ENCODE measurements at regions not wholly inside any gene's neighbourhood (a gene's known extent, or its start where the extent isn't known, plus 50 kb on each side); places are given as distances from the start of the nearest gene placed in this dataset.

DNA sequence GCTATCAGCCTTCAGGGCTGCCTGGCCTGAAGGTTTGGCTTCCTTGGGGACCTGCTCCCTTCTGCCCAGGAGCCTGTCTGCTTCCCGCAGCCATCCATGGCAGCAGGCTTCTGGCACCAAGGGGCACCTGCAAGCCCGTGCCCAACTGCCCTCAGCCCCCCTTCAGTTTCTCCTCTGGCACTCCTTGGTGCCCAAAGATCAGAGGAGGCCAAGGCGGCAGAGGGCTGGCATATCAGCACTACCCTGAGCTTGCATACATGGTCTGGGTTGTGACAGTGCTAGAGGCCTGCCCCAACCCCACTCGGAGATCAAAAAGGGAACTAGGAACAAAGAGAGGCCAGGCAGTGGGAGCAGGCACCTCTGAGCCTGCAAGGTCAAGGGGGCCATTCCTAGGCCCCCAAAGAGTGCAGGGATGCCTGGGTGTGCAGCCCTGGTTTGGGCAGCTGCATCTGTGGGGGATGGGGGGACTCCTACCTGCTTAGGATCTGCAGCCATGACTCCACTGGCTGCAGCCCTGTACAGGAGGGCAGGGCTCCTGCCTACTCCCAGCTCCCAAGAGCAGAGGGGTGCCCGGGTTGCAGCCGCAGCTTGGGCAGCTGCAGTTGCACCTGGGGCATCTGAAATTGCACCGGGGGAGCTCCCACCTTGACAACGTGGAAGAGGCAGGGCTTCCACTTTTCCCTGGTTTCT lies 76.2 kb upstream of the TP63 start:
- no peak for TF ChIP-seq CTCF (IDR thresholded peaks at IDR 0.05; ENCODE audit: borderline replicate concordance, extremely low read depth, insufficient read depth)
- no peaks in the 10 kb centered on the region for H3K9me3 ChIP-seq (ENCODE audit: control insufficient read depth in 2 of 3, insufficient read depth in 1 of 3, low read length in 3 of 3)
- intact Hi-C loops (cut with DNase I) = no loop called here
- no peaks in the 10 kb centered on the region for H3K27me3 ChIP-seq (ENCODE audit: control insufficient read depth, insufficient read depth, low read length)
- no peak overlapping the region for H3K27ac ChIP-seq (ENCODE audit: low read depth in 2 of 2, low read length in 2 of 2)
- H3K4me3 ChIP-seq (ENCODE audit: low read length in 3 of 3) = no peak overlapping the region
- DNase-seq (no peak), FAIRE-seq (no peak)
- H3K9ac ChIP-seq (ENCODE audit: low read length in 3 of 3) = no peak overlapping the region
- no peaks in the 10 kb centered on the region for H3K4me1 ChIP-seq (ENCODE audit: control insufficient read depth in 2 of 3, insufficient read depth in 2 of 3, low read depth in 1 of 3, low read length in 3 of 3)
- no peaks in the 10 kb centered on the region for H3K36me3 ChIP-seq (ENCODE audit: control insufficient read depth in 2 of 3, insufficient read depth in 3 of 3, low read length in 3 of 3)

DNA sequence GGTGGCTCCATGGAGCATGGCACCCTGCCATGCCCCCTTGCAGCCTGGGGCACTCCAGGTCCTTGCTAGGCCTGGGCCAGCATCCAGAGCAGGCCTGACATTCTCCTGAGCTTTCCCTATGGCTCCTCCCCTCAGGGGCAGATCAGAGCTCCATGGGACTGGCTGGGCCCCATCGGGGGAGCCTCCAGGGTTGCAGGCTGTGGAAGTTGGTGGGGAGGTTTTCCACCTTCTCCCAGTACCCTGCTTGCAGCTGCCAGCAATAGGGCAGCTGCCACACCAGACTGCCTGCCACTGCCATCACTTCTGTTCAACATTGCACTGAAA lies 75.7 kb upstream of the TP63 start:
- no peaks in the 10 kb centered on the region for H3K4me1 ChIP-seq (ENCODE audit: control insufficient read depth in 2 of 3, insufficient read depth in 2 of 3, low read depth in 1 of 3, low read length in 3 of 3)
- DNase-seq (no peak), FAIRE-seq (no peak)
- H3K9ac ChIP-seq (ENCODE audit: low read length in 3 of 3) = no peak overlapping the region
- H3K36me3 ChIP-seq (ENCODE audit: control insufficient read depth in 2 of 3, insufficient read depth in 3 of 3, low read length in 3 of 3) = no peaks in the 10 kb centered on the region
- H3K4me3 ChIP-seq (ENCODE audit: low read length in 3 of 3) = no peak overlapping the region
- intact Hi-C loops (cut with DNase I) = no loop called here
- TF ChIP-seq CTCF (IDR thresholded peaks at IDR 0.05; ENCODE audit: borderline replicate concordance, extremely low read depth, insufficient read depth) = no peak
- H3K27me3 ChIP-seq (ENCODE audit: control insufficient read depth, insufficient read depth, low read length) = no peaks in the 10 kb centered on the region
- no peak overlapping the region for H3K27ac ChIP-seq (ENCODE audit: low read depth in 2 of 2, low read length in 2 of 2)
- H3K9me3 ChIP-seq (ENCODE audit: control insufficient read depth in 2 of 3, insufficient read depth in 1 of 3, low read length in 3 of 3) = no peaks in the 10 kb centered on the region

GRCh38 chr3:189557824-189558223 lies 73.4 kb upstream of the TP63 start:
- no peak for TF ChIP-seq CTCF (IDR thresholded peaks at IDR 0.05; ENCODE audit: borderline replicate concordance, extremely low read depth, insufficient read depth)
- Histone ChIP-seq H3K27ac (ENCODE audit: low read depth in 2 of 2, low read length in 2 of 2) (no peak overlapping the region), H3K9ac (ENCODE audit: low read length in 3 of 3) (no peak overlapping the region), H3K4me3 (ENCODE audit: low read length in 3 of 3) (no peak overlapping the region), H3K27me3 (ENCODE audit: control insufficient read depth, insufficient read depth, low read length) (no peaks in the 10 kb centered on the region), H3K36me3 (ENCODE audit: control insufficient read depth in 2 of 3, insufficient read depth in 3 of 3, low read length in 3 of 3) (no peaks in the 10 kb centered on the region), H3K4me1 (ENCODE audit: control insufficient read depth in 2 of 3, insufficient read depth in 2 of 3, low read depth in 1 of 3, low read length in 3 of 3) (no peaks in the 10 kb centered on the region), H3K9me3 (ENCODE audit: control insufficient read depth in 2 of 3, insufficient read depth in 1 of 3, low read length in 3 of 3) (no peaks in the 10 kb centered on the region)
- intact Hi-C loops (cut with DNase I) = no loop called here
- FAIRE-seq (no peak), DNase-seq (no peak)

DNA sequence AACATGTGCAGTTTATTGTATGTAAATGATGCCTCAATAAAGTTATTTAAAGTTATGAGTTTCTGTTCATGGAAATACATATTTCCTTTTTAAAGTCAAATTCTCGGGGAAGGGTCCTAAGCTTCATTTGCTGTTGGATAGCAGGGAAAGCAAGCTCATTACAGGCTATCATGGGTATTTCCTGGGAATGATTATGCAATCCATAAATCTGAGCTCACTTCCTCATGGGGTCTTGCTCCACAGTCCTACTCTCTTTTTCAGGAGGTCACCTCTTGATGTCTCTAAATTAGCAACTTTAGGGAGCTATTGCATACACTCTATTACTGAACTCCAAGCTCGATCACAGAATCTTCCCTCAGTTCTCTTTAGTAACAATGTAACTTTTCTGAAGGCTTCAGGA lies 69.9 kb upstream of the TP63 start:
- H3K4me3 ChIP-seq (ENCODE audit: low read length in 3 of 3) = no peak overlapping the region
- no peaks in the 10 kb centered on the region for H3K36me3 ChIP-seq (ENCODE audit: control insufficient read depth in 2 of 3, insufficient read depth in 3 of 3, low read length in 3 of 3)
- H3K9ac ChIP-seq (ENCODE audit: low read length in 3 of 3) = no peak overlapping the region
- no peaks in the 10 kb centered on the region for H3K9me3 ChIP-seq (ENCODE audit: control insufficient read depth in 2 of 3, insufficient read depth in 1 of 3, low read length in 3 of 3)
- FAIRE-seq (no peak), DNase-seq (no peak)
- no peak for TF ChIP-seq CTCF (IDR thresholded peaks at IDR 0.05; ENCODE audit: borderline replicate concordance, extremely low read depth, insufficient read depth)
- no peak overlapping the region for H3K27ac ChIP-seq (ENCODE audit: low read depth in 2 of 2, low read length in 2 of 2)
- intact Hi-C loops (cut with DNase I) = no loop called here
- no peaks in the 10 kb centered on the region for H3K27me3 ChIP-seq (ENCODE audit: control insufficient read depth, insufficient read depth, low read length)
- H3K4me1 ChIP-seq (ENCODE audit: control insufficient read depth in 2 of 3, insufficient read depth in 2 of 3, low read depth in 1 of 3, low read length in 3 of 3) = no peaks in the 10 kb centered on the region

All from kidney (tissue), 13 donors.